GM21825 (cell line): ENCODE measurements at regions not wholly inside any gene's neighbourhood (a gene's known extent, or its start where the extent isn't known, plus 50 kb on each side); places are given as distances from the start of the nearest gene placed in this dataset.
A peak's percentile ranks its signal among the peaks of the same experiment; 100 is the strongest.
"Not testable (repeated sequence)": the region's sequence is repeated elsewhere in the genome, so short reads cannot be mapped to it uniquely, and the experiment has no call there.

Experiments
- ATAC-seq: cut with Tn5 transposase; IDR thresholded peaks from one replicate; pipeline ENCODE4 v1.9.1; 2021; ENCODE audit warnings: mild to moderate bottlenecking, moderate library complexity; ENCODE audit not compliant: unreplicated experiment

DNA sequence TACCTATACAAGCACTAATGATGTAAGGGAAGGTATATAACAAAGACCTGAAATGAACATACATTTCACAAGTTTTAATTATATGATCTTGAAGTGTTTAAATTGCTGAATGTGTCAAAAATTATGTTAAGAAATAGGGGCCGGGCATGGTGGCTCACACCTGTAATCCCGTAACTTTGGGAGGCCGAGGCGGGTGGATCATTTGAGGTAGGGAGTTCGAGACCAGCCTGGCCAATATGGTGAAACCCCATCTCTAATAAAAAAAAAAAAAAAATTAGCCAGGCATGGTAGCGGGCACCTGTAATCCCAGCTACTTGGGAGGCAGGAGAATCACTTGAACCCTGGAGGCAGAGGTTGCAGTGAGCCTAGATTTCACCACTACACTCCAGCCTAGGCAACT, 537.4 kb upstream of the STEAP1 start:
- ATAC-seq: not testable (repeated sequence)

DNA sequence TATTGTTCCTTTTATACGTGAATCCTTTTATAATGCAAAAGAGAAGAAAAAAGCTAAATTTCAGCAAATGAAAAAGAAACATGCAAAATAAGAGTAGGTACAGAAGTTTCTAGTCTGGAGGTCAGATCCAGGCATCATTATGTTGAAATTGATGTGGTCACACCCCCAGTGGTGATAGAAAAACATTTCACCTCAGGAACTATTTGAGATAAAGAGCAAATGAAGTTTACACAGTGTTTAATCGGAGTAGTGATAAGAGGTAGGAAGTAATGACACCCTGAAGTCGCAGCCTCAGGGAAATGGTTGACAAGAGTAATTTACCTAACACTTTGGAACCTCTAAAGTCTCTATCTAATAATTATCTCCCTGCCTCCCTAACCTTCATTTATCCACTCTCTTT, 536.0 kb upstream of the STEAP1 start:
- no peak for ATAC-seq

DNA sequence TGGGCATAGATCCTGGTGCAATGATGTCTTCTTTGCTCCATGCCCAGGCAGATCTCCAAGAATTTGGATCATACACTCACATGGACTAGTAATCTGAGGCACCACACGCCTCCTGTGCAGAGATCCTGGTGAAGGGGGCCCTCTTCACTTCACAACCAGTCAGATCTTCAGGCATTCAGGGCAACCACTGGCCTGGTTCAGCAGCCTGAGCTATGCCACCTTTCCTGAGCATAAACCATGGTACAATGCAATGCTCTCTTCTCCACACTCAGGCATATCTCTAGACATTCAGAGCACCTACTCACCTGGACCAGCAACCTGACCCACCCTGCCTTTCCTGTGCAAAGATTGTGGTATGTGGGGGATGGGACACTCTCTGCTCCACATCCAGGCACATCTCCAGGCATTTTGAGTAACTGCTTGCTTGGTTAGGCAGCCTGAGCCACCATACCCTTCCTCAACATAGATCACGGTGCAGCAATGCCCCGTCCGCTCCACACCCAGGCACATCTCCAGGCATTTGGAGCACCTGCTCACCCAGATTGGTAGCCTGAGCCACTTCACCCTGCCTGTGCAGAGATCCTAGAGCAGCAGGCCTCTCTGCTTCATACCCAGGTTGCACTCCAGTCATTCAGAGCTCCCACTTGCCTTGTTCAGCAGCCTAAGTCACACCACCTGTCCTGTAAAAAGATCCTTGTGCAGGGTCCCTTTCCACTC, 532.2 kb upstream of the STEAP1 start:
- ATAC-seq: no peak

DNA sequence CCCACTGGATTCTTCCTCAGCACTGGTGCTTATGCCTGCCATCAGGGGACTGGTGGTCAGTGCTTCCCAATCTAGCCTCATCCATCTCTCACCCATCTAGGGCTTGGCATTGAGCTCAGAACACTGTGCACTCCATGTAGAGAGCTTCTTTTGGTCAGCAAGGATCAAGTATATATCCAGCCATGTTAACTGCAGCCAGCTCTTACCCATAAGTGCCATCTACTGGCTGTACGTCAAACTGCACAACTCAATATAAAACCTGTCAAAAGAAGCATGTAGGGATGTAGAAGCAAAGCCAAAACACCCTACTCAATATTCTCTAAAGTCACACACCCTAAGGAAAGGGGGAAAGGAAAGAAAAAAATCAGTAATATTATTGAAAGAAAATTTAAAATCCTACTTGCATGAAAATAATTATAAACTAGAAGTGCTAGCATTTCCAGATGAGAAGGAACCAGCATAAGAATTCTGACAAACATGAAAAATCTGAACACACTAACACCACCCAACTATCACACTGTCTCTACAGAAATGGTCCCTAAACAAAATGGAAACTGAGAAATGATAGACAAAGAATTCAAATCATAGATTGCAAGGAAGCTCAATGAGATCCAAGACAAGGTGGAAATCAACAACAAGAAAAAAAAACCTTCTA, 531.1 kb upstream of the STEAP1 start:
- peak; percentile 68 for ATAC-seq

DNA sequence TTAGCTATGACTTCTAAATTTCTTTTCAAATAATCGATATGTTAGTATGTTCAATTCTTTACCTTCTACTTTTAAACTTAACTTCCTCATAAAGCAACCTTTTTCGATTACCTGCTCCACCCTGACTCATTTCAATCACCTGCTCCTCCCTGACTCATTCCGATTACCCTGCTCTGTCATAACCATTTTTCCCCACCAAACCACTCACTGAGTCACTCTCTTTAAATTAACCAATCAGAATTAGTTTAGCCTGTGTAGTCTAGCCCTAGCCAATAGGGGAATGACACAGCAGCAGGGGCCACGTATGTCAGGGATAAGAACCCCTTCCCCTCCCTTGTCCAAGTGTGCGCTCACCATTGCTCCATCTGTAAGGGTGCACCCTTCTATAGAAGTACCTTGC, 530.1 kb upstream of the STEAP1 start:
- ATAC-seq: not testable (repeated sequence)

DNA sequence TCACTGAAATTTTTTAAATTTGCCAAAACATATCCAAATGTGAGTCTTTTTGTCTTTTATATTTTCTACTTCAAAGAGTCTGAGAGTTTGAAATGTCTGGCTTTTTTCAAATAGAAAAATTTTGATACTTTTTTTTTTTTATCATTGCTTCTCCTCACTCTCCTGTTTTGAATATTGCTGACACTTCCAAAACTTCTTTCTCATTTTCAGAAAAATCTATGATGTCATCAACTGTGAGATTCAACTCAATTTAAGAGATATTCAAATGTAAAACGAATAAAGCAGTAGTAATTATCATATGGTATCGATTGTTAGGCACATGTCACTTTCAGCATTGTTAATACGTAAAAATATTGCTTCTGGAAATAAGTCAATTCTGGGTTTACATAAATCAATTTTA, 505.8 kb upstream of the STEAP1 start:
- ATAC-seq: no peak

DNA sequence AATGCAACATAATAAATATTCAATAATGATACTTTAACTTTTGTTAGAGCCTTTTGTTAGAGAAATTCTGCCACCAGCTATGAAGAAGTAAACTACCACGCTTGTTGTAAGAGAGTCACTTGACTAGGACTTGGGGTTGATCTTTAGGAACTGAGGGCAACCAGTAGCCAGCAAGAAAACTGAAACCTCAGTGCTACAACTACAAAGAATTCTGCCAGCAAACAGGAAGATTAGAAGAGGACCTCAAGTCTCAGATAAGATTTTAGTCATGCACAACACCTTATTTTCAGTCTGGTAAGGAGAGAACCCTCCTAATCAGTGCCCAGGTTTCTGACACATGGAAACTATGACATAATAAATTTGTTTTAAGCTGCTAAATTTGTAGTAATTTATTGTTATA, 498.3 kb upstream of the STEAP1 start:
- no peak for ATAC-seq

DNA sequence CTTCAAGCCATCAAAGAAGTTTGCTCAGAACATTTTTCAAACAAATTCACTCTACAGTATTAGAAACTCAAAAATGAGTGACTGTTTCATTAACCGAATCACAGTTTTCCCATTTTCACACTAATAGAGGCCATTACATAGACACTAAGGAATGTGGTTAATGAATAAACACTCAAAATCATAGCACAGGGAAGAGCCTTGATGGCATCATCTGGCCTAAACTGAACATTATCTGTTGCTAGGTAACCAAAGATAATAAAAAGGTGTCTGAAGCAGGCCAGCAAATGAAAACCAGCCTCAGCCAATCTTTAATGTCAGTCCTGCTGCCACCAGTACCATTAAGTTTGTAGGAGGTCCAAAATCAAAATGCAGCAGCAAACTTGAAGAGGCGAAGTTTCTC, 492.4 kb upstream of the STEAP1 start:
- no peak for ATAC-seq

DNA sequence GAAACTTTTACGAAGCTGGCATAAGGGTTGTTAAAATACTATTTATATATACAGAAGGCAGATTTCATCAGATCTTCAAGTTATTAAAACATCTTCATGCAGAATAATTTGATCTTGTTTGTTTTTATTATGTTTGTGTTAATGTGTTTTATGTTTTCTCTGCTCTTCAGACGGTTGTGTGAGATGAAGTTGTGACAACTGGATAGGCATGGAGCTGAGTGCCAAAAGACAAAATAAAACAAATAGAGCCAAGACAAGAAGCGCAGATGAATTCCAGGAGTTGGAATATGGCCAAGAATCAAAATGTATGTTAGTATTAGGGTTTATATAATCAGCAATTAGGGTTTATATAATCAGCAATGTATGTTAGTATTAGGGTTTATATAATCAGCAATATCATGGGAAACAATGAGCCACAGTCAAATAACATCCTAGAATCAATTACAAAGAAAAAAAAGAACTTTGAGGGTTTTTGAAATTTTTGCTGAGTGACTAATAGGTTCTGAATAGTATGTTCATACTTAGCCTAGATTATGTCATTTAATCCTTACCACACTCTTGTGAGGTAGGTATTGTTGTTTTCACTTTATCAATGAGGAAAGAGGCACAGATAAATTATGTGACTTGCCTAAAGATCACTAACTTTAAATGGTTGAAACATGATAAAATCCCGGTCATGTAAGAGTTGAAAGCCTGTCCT, 488.0 kb upstream of the STEAP1 start:
- no peak for ATAC-seq

DNA sequence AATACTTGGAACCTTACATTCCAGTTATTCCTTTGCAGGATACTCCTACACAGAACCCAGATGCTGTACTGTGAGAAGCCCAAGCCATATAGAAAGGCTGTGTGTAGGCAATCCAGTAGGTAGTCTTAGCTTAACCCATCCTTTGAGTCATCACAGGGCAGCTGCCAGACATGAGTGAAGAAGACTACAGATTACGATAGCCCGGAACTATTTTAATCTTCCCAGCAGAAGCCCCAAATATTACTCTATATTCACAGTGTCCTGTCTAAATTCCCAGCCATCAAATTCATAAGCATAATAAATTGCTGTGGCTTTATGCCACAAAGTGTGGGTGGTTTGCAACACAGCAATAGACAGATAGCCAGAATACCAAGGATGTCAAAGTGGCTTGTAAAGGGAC, 474.1 kb upstream of the STEAP1 start:
- ATAC-seq: no peak

DNA sequence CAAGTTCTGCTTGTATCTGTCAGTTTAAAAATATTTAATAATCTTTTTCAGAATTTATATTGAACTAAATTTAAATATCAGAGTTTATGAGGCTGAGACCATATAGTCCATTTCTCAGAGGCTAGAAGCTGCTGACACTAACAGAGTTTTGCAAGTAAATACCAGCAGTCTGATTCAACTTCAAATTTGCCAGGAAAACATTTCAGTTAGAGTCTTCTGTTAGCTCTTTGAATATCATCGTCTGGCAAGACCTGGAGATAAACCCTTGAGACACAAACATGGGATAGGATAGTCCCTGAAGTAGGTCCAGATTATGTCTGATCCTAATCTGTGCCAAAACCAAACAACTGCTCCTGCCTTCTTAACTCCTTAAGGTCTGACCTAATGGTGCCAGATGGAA, 472.8 kb upstream of the STEAP1 start:
- ATAC-seq: no peak

DNA sequence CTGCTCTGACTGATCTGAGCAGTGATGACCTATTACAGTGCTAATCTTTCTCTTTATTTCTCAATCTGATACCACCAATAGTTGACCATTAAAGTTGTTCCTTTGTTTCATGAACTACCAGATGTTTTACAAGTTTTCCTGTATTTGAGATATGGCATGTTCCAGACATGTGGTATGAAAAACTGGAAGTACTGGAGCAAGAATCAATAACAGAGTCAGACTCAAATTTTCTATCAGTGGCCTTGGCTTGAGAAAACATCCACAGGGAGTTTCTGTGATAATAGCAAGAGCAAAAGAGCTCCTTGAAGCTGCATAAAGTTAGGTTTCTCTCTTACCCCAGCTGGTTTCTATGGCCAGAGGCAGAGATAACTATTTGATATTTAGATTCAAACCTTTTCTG, 469.0 kb upstream of the STEAP1 start:
- no peak for ATAC-seq

DNA sequence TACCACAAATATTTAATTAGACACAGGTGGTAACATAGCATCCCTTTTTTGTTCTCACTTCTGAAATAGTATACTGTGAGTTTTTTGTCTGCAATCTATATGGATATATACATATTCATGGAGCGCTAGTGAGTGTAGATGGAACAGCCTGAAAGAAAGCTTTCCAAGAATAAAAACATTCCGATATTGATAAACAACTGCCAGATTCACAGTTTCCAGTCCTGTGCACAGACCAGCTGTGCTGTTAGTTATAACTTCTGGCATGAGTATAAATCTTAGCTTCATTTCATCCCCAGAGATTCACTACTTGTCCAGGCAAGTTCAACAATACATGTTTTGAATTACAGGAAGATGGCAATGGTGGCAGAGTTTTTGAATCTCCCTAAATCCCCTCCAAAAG, 467.1 kb upstream of the STEAP1 start:
- no peak for ATAC-seq

DNA sequence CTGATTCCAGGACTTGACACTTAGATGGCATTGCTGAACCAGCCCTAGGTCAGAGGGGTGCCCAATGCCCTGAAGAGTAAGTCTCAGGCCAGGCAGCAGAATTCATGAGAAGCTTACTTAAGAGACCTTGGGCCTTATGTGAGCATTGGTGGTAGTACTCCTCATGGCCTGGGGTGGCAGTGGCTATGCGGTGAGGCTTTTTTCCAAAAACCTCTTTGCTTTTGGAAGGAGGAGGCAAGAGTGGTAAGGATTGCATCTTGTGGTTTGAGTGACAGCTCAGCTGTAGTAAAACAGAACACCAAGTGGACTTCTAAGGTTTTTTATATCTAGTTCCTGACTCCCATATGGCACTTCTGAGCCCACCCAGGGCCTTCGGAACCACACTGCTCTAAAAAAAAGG, 459.0 kb upstream of the STEAP1 start:
- no peak for ATAC-seq

DNA sequence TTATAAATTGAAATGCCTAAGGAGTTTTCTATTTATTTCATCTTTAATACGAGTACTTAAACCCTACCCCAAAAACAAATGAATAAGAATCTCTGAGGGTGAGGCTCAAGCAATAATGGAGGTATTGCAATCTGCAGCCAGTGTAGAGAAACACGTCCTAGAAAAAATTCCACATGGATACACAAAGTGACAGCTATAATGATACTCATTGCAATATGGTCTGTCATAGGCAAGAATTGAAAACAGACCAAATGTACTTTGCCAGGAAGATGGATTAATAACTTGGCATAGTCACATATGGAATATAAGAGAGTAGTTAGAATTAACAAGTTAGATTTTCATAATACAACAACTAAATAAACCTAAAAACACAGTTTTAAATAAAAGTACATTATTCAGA, 440.1 kb upstream of the STEAP1 start:
- ATAC-seq: no peak

DNA sequence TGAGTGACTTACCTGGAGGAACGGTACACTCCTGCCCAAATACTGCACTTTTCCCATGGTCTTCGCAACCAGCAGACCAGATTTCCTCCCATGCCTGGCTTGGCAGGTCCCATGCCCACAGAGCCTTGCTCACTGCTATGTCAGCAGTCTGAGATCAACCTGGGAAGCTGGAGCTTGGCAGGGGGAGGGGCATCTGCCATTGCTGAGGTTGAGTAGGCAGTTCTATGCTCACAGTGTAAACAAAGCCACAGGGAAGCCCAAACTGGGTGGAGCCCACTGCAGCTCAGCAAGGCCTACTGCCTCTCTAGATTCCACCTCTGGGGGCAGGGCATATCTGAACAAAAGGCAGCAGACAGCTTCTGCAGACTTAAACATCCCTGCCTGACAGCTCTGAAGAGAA, 435.3 kb upstream of the STEAP1 start:
- not testable (repeated sequence) for ATAC-seq

DNA sequence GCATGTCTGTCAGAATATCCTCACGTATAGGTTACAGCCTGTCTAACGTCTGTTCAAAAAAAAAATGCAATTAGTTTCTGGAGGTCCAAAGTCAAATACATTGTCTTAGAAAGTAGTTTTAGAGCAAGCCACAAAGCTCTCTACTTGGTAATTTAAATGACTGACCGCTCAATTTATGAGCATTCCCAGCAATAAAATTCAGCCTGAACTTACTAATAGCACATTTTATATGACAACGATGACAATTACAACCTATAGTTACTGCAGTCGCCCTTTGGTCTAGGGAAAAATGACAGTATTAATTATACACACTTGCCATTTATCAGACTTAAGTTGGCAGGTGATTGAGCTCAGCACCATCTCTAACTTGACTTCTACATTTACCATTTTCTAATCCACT, 425.8 kb upstream of the STEAP1 start:
- ATAC-seq: no peak

DNA sequence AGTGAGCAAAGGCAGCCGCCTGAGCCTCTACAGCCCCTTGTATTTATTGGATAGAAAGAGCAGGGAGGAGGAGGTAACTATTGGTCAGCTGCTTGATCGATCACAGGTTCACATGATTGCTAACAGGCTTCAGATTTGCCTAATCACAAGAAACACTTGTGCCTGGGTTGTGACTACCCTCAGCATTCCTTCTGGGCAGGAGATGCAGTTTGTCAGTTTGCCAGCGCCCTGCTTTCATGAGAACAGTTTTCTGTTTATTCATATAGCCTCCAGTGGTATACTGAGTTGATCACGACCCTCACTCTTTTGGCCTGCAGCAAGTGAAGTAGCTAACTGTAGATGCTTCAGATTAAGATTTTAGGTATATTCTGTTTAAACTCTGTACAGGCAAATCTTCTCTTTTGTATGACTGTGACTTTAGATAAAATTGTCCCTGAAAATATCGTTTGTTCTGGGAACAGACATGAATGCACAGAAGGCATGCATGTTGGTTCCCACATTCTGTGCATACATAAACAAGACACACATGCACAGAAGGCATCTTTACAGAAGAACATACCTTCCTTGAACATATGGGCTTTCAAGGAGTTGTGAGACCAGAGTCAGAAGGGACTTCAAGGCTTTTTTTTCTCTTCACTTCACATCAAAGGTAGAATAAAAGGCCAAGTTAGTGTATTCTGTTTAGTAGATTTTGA, 422.4 kb upstream of the STEAP1 start:
- ATAC-seq: no peak

DNA sequence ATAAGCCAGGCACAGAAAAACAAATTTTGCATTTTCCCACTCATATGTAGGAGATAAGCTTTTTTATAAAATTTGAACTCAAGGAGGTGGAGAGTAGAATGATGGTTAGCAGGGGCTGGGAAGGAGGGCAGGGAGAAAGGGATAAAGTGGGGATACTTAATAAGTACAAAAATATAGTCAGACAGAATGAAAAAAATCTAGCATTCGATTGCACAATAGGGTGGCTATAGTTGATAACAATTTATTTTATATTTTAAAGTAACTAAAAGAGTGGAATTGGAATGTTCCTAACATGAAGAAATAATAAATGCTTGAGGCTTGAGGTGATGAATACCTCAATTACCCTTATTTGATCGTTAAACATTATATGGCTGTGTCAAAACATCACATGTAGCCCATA, 415.7 kb upstream of the STEAP1 start:
- ATAC-seq: no peak

DNA sequence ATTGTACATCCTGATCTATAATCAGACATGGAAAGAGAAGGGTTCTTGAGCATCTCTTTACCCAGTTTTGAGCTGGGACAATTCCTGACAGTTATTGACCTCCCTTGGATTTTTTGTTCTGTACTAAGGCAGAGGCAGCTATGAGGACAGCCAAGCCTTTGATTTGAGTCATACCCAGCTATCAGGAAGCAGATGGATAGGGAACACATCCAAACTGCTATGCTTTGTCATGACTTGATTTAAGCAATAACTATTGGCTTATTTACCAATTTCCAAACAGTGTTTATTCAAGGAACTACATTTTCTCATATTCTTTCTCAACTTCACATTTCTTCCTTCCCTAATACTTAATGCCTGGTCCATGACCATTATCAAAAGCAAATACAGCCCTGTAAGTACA, 396.4 kb upstream of the STEAP1 start:
- ATAC-seq: no peak

DNA sequence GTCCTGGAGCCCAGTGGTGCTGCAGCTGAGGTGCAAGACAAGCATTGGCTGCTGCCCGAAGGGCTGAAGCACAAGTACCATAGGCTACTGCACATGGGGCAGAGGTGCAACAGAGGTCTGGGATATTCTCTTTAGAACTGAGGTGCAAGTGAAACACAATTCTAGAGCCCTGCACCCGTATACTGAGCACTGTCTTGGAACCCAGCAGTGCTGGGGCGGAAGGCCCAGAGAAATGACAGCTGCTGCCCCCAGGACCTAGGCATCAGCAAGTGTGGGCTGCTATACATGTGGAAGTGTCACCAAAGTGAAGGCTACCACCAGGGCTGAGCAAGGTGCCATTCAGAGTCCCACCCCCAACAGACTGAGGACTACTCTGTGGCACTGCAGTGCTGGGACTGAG, 393.6 kb upstream of the STEAP1 start:
- ATAC-seq: no peak

DNA sequence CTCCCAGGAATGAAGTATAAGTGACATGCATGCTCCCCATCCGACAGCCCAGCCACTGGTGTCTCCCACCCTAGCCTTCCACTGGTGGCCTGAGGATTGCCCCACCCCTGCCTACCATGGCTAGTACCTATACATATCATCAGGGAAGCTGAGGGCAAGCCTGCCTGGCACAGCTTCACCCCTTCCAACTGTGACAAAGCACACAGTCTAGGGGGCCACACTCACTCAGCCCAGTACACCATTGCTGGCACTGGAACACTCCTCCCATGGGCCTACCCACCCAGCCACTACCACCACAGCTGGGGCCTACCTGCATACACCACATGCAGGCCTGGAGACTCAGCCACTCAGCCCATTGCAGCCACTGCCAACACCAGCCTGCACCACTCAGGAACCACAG, 393.1 kb upstream of the STEAP1 start:
- ATAC-seq: no peak
